HG03159 (cell line): ENCODE measurements at regions not wholly inside any gene's neighbourhood (a gene's known extent, or its start where the extent isn't known, plus 50 kb on each side); places are given as distances from the start of the nearest gene placed in this dataset.
"Not testable (repeated sequence)": the region's sequence is repeated elsewhere in the genome, so short reads cannot be mapped to it uniquely, and the experiment has no call there.

Source experiments
- ATAC-seq: cut with Tn5 transposase; IDR thresholded peaks from one replicate; pipeline ENCODE4 v1.9.1; 2021; ENCODE audit warnings: mild to moderate bottlenecking, moderate library complexity; ENCODE audit not compliant: unreplicated experiment

DNA sequence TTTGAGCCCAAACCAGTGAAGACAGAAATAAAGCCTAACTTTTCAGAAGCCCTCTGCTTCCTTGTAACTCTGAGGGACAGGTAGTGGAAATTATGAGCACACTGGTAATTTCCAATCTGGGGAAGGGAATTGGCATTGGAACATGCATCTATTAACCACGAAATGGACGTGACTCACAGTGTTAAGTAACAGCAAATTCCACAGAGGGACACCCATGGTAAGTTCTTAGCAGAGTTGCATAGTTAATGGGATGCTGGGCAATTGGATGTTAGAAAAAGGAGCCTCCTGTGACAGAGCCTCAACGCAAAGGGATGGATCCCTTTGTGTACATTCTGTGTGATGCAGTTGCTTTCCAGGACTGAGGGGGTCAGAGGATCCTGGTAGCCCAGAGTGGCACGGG, 168.6 kb downstream of the SEMA6D start:
- no peak for ATAC-seq

DNA sequence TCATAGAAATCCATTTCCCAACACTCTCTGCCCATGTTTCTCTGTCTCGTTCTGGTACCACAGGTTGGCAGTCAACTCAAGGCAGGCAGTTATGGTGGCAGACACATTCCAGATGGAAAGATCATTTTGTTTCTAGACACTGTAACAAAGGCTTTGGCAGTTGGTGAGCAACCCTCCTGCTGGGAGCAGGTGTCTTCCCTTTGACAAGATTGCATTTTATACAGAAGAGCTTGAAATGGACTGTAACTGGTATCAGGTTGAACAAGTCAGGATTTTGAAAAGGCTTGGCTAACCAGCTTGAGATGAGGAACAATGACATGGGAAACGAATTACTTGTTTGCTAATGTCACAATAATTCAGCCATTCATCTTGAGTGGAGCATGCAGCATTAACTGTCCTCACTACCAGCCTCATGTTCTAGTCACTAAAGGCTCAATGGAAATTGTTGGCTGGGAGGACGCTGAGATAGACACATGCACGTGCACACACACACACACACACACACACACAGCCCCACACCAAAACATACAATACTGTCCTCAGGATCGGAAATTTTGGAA, 170.0 kb downstream of the SEMA6D start:
- ATAC-seq = no peak

DNA sequence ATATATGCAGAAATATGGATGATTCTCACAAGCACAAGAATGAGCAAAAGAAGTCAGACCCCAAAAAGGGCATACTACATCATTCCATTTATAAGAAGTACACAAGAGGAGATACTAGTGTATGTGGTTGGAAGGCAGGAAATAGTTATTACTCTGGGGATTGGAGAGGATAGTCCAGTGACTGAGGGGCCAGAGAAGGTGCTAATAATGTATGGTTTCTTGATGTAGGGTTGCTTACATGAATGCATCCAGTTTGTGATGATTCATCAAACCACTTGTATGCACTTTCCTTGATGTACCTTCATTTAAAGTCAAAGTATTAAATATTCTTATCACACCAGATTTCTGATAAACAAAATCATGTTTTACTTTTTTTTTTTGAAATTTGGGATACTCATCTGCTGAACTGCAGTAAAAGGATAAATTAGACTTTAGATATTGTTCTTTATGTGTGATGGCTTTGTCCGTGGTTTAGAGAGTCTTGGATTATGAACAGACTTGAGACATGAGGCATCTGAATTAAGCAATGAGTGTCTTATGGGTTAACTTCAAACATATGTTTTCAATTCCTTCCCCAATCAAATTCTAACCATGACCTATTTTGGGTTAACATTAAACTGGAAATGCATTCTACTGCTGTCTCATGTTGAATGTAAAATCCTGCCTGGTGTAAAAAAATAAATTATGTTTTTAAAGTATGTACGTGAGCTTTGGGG, 171.2 kb downstream of the SEMA6D start:
- ATAC-seq = no peak

DNA sequence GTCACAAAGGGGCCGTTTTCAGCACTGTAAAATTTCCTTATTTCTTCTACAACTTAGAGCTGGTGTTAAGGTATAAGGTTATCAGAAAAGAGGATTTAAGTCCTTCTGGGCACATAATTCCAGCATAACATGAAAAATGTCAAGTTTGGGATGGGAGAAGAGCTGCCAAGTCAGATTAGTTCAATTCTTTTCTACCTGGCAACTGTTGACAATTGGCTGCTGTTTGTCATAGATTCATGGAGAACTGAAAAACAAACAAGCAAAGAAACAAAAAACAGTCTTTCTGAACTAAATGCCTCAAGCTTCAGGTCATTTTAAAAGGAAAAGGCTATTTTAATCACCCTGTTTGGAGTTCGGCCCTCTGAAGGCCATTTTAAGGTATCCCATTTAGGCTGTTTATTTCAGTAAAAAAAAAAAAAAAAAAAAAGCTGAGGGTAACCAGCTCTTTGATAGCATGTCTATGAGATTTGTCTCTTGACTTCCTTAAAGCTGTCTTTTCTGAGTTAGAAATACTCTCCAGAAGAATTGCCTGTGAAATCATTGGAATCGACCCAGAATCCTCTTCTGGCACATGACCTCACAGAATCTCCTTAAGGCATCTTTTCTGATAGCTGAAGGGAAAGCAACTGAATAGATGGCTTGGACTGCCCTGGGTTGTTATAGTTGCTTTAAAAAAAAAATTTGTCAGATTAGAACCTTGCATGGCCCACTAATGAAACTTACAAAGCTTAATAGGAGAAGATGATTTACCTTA, 173.3 kb downstream of the SEMA6D start:
- ATAC-seq = no peak

DNA sequence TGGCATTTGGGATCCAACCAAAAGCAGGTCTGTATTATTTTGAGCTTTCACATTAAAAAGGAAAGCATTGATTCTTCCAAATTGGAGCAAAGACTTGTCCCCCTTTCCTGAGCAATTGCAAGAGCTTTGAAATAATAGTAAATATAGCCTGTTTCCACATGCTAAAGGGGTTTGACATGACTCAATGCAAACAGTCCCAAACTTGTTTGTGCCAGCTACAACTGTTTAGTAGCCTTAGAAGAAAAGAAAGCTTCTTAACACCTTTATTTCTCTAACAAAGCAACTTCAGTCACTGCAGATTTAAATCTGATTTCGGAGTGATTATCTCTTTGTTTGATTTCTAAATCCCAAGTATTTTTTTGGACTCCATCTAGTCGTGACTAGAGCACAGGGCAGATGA, 180.2 kb downstream of the SEMA6D start:
- no peak for ATAC-seq

DNA sequence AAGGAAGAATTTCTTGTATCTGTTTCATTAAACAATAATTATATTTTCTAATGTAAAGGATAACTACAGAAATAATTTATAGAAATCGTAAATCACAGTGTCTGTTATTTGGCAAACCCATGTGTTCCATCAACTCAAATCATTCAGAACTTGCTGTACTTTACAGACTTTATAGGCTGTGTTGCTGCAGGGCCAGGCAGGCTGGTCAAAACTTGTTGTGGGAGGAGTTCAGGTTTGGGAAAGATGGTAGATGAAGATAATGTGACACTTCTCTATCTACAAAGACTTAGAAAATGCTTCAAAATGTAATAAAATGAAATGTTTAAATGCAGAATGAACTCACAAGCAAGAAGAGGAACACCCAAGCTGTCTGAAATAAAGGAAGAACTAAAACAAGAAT, 183.4 kb downstream of the SEMA6D start:
- ATAC-seq = no peak

DNA sequence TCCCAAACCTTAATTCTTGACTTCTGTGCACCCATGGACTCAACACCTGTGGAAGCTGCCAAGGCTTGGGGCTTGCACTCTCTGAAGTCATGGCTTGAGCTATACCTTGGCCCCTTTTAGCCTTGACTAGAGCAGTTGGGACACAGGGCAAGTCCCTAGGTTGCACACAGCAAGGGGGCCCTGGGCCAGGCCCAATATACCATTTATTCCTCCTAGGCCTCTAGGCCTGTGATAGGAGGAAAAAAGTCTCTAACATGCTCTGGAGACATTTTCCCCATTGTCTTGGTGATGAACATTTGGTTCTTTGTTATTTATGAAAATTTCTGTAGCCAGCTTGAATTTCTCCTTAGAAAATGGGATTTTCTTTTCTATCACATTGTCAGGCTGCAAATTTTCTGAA, 186.1 kb downstream of the SEMA6D start:
- no peak for ATAC-seq

DNA sequence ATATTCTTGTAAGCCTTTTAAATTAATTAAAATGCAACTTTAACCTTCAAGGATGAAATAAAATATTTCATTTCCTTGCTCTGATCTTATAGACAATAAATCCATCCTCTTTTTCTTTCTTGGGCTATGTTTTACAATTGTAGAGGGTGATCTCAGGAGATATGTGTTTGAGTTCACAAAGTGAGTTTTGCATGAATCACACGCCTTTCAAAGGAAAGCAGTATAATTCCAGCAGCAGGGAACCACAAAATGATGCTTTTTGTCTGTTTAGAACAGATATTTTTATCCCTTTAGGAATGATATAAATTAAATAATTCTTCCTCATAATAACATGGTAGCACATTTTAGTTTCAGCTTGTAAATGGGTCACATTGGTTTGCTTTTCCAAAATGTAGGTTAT, 191.2 kb downstream of the SEMA6D start:
- no peak for ATAC-seq

DNA sequence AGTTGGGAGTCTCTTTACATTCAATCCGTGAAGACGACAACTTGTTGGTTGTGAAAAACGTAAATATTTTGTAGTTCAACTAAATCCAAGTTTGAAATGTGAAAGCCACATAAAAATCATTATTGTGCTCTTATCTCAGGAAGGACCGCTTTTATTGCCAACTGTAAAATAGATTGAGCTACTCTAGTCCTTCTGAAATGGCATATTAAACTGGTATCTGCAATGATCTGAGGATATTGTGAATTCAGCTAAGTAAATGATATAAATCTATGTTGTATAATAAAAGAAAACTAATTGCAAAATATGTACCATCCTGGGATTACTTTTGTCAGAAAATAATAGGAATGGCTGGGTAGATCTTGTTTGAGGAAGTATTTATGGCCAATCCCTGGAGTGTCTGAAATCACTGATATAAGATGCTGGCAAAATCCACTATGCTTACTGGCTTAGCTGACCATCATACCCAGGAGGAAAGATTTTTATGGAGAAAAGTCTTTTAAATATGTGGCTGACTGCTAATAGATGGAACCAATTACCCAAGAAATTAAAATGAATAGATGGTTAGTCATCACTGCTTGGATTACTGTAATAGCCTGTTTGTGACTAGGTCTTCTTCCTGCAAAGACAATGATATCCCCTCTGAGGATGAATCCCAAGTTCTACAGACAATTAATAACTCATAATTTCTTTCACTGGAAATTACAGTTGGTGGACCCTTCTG, 191.8 kb downstream of the SEMA6D start:
- ATAC-seq = no peak

DNA sequence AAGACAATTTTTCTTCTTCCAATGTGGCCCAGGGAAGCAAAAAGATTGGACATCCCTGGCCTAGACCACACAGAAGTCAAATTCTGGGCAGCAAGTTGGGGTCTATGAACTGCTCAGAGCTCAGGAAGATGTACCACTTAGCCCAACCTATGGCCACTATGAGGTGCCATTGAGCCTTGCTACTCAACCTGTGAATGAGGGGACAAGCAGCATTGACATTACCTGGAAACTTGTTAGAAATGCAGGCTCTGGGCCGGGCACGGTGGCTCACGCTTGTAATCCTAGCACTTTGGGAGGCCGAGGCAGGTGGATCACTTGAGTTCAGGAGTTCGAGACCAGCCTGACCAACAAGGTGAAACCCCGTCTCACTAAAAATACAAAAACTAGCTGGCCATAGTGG, 195.6 kb downstream of the SEMA6D start:
- ATAC-seq = not testable (repeated sequence)

DNA sequence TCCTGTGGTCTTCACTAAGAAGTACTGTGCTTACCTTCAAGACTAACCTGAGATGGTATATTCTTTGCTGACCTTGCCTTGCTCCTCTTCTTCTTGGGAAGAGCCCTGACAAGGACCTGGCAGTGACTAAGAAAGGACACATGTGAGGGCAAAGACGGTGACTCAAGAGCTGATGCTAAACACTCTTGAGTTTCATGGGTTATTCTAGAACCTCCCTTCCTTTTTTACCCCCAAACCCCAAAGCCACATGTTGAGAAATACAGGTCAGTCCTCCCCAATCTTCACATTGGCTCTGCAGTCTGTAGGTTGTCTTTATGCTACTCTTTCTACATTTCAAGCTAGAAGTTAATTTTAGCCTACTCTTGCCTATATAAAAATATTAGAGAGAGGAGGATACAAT, 200.6 kb downstream of the SEMA6D start:
- no peak for ATAC-seq

DNA sequence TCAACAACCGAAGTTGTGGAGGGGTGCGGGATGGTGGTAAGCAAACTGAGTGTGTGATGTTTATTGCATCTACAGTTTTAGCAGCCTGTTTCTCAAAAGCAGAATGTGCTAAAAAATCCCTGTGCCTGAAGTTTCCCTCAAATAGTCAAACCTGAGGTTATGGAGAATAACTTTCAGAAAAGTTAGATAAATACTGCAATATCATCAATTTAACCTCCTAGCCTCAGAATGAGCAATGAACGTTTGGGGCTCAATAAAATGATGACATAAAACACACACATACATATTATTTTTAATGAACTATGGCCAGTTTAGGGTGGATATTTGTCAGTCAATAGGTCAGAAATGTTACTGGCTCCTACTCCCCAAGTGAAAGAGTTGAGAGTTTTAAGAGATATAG, 201.6 kb downstream of the SEMA6D start:
- ATAC-seq = no peak

DNA sequence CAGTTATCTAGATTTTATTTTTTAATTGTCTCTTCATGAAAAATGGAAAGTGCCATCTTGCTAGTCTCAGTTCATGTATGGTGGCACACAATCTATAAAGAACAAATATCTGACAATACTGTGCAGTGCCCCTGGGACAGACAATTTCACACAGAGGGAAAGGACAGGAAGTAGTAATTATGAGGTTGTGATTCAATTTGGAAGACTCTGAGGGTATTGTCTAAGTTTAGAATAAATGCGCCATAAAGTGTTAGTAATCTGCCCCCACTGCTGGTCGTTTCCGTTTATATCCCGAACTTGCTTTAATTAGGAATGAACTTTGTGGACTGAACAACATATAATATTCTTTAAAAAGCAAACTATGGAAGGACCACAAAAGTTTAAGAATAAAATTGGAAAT, 196.4 kb upstream of the SLC24A5 start:
- no peak for ATAC-seq

DNA sequence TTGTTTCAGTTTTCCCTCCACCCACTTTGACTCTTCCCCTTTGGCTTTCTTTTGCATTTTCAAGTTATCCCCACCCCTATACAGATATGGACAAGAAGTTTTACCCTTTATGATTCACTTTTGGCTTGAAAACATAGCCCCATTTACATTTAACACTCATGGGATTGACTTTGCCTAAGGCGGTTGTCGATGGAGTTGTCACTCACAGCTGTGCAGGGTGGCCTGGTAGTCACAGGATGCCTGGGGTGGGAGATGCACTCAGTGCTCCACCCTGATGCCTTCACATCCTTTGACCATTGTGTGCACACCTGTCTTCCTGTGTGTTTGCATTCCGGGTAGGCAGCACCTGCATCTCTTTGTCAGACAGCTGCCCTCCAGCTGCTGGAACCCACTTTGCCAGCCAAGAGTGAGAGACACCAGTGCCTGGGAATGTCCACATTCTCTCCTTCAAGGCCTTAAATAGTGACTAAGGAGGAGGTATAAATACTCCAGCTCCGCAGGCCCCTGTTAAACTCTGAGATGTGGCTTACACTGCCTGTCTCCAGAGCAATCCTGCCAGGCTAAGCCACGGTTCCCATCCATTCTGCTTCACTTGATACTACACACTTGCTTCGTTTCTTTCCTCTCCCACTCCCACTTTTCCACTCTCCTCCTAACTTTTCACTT, 191.5 kb upstream of the SLC24A5 start:
- no peak for ATAC-seq

DNA sequence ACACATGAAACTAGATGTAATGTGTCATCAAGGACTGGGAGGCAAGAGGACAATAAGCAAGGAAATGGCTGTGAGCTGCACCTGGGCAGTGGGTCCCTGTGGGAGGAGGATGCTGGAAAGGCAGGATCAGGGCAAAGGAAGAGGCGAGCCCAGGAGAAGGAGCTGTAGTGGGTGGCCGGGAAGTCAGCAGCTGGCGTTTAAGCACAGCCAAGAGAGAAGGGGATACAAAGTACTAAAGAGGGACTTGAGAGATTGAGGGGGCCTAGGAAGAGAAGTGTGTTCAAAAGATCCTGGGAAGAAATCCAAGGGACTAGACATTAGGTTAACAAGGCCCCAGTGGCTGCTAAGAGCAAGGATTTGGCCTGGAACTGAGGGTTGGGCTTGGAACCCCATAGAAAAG, 188.5 kb upstream of the SLC24A5 start:
- ATAC-seq = no peak

DNA sequence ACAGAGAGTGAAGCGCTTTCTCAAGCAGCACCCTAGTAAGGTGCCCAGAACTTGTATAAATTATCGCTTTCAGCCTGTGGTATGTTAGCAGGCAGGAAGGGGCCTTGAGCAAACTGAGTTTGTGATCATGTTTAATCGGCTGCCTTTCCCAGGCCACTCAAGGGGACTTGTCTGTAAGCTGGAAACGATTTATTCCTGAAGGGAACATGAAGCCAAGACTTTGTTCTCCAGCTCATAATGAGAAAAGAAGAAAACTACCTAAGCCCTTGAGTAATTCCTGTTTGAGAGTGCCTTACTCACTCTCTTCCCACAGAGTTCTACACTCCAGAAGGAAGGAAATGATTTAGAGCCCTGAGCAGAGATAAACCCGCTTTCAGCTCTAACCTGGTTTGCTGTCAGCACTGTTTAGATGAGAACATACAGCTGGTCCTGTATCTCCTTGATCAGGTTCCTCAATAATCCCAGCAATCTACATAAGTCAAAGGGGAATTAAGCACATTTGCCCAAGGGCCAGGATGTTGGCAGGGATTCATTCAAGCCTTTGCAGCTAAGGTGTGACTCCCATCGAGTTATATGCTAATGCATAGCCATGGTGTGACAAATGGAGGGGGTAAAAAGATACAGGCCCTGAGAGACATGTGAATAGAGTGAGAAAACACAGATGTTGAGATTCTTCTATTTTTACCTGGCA, 187.7 kb upstream of the SLC24A5 start:
- no peak for ATAC-seq

DNA sequence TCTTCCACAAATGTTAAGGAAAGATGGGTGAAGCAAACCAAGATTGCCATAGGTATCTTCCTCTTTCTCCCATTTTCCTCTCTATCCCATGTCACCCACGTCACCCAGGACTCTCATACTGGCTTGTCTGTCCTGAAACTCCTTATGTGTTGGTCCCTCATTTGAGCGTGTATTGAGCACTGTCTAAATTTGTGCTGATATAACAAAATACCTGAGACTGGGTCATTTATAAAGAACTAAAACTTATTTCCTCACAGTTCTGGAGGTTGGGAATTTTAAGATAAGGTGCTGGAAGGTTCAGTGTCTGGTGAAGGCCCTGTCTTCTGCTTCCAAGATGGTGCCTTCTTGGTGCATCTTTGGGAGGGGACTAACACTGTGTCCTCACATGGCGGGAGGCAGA, 186.9 kb upstream of the SLC24A5 start:
- no peak for ATAC-seq

DNA sequence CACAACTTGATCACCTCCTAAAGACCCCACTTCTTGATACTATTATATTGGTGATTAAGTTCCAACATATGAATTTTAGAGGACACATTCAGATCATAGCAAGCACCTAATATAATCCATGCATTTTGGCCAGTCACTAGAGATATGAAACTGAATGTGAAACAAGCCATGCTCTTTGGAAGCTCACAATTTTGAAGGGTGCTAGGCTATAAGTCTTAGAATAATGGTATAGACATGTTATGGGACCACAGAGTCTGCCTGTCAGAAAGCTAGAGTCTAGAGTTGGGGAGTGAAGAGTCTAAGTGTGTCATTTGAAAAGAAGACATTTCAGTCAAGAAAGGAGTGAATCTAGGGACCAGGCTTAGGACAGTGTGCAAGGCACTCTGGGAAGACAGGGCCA, 186.4 kb upstream of the SLC24A5 start:
- ATAC-seq = no peak

DNA sequence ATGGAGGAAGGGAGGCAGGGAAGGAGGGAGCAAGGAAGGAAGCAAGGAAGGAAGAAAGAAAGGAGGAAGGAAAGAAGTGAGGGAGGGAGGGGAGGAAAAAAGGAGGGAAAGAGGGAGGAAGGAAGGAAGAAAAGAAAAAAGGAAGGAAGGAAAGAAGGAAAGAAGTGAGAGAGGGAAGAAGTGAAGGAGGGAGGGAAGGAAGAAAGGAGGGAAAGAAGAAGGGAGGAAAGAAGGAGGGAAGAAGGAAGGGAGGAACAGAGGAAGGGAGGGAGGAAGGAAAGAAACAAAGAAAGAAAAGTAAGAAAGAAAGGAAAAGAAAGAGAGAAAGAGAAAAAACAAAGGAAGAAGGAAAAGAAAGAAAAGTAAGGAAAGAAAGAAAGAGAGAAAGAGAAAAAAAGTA, 183.0 kb upstream of the SLC24A5 start:
- no peak for ATAC-seq

DNA sequence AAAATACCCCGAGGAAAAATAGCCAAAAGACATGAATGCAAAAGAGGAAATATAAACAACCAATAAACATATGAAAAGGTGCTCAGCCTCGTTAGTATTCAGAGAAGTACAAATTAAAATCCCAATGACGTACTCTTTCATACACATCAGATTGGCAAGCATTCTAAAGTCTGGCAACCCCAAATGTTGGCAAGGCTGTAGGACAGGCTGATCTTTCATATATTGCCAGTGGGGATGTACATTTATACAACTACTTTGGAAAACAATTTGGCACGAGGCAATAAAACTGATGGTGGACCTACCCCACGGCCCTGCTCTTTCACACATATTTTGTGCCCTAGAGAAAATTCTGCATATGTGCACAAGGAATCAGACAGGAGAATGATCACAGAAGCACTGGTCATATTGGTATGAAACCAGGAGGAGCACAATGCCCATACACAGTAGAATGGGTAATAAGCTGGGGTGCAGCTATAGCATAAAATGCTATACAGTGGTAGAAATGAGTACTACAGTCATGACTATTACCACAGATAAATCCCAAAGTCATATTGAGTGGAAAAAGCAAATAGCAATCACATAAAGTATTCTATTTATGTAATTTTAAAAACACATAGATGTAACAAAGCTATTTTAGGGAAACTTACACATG, 176.0 kb upstream of the SLC24A5 start:
- no peak for ATAC-seq
